AG04450 (cell line): ENCODE measurements at regions not wholly inside any gene's neighbourhood (a gene's known extent, or its start where the extent isn't known, plus 50 kb on each side); places are given as distances from the start of the nearest gene placed in this dataset.

ENCODE experiments used
- CTCF ChIA-PET: fragments of 300-600, 350-600 bp; formaldehyde crosslinking; extraction: SDS; loops from one replicate; lab custom pipeline; 2022; ENCODE audit warnings: antibody characterized with exemption, inconsistent platforms; lab: Charles Lee
- POLR2A ChIA-PET: fragments of 350-600 bp; formaldehyde crosslinking; extraction: SDS; loops from one replicate; lab custom pipeline; 2021; ENCODE audit warnings: antibody characterized with exemption, inconsistent platforms; lab: Yijun Ruan, JAX
- DNase-seq: peaks from one replicate; pipeline ENCODE4 v3.0.0-alpha.2; 2011; ENCODE audit warnings: low read depth, low spot score
- H3K27ac ChIP-seq: one replicate; pipeline ENCODE4 v1.5.1; 2012; ENCODE audit warnings: low read depth, low read length, control low read depth
- H3K27me3 ChIP-seq: one replicate; pipeline ENCODE4 v1.6.0; 2012; ENCODE audit warnings: low read length; ENCODE audit not compliant: control insufficient read depth, insufficient read depth
- H3K4me3 ChIP-seq: 2 replicates; pipeline ENCODE4 v1.5.1; 2011; ENCODE audit warnings: mild to moderate bottlenecking, low read depth, low read length, control low read depth
- H3K9me3 ChIP-seq: 2 replicates; pipeline ENCODE4 v1.5.1; 2012; ENCODE audit warnings: low read length; ENCODE audit not compliant: control insufficient read depth, insufficient read depth
- CTCF ChIP-seq: IDR thresholded peaks from 2 replicates; pipeline ENCODE4 v1.5.1; 2011; ENCODE audit warnings: low read depth, low read length, control low read depth, inconsistent platforms

GRCh38 chr3:148591525-148591924, 106.2 kb upstream of the AGTR1 start:
- ChIA-PET POLR2A (no interaction called here), CTCF (no interaction called here)
- H3K27me3 ChIP-seq, result no peaks in the 10 kb centered on the region
- H3K4me3 ChIP-seq, result no peak overlapping the region
- TF ChIP-seq CTCF, result no peak
- H3K27ac ChIP-seq, result no peak overlapping the region
- H3K9me3 ChIP-seq, result no peaks in the 10 kb centered on the region
- no peak for DNase-seq

- no peak overlapping the region for H3K27ac ChIP-seq
- DNase-seq, result no peak
- TF ChIP-seq CTCF, result no peak
- no peaks in the 10 kb centered on the region for H3K9me3 ChIP-seq
- H3K4me3 ChIP-seq, result no peak overlapping the region
- H3K27me3 ChIP-seq, result no peaks in the 10 kb centered on the region
- ChIA-PET POLR2A (no interaction called here), CTCF (no interaction called here)
Measured at GRCh38 chr3:148598619-148599018, 99.1 kb upstream of the AGTR1 start.

DNA sequence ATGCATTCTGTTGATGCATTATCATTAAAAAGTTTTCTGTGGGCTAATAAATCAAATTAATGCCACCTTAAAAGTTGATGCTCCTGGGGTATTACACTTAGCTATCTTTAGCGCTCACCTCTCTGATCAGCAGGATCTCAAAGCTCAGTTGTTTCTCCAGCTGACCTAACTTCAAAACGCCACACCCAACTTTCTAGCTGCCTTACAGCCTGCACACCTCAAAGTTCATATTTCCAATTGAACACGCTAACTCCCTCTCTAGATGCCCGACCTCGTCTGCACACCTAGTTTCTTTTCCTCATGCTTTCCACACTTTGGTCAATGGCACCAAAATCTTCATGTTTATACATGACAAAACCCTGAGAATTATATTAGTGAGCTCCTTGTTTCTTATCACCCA, 98.2 kb upstream of the AGTR1 start:
- DNase-seq, result no peak
- Histone ChIP-seq H3K4me3 (no peak overlapping the region), H3K9me3 (no peaks in the 10 kb centered on the region), H3K27me3 (no peaks in the 10 kb centered on the region), H3K27ac (no peak overlapping the region)
- ChIA-PET POLR2A (no interaction called here), CTCF (no interaction called here)
- no peak for TF ChIP-seq CTCF

GRCh38 chr3:148600440-148600839, 97.3 kb upstream of the AGTR1 start:
- POLR2A ChIA-PET, result no interaction called here
- H3K27me3 ChIP-seq, result no peaks in the 10 kb centered on the region
- DNase-seq, result no peak
- no peaks in the 10 kb centered on the region for H3K9me3 ChIP-seq
- CTCF ChIA-PET, result no interaction called here
- TF ChIP-seq CTCF, result no peak
- H3K4me3 ChIP-seq, result no peak overlapping the region
- no peak overlapping the region for H3K27ac ChIP-seq

- H3K27ac ChIP-seq, result no peak overlapping the region
- CTCF ChIA-PET, result no interaction called here
- POLR2A ChIA-PET, result no interaction called here
- no peaks in the 10 kb centered on the region for H3K9me3 ChIP-seq
- DNase-seq, result no peak
- H3K4me3 ChIP-seq, result no peak overlapping the region
- H3K27me3 ChIP-seq, result no peaks in the 10 kb centered on the region
- TF ChIP-seq CTCF, result no peak
Measured at GRCh38 chr3:148600902-148601765, 96.6 kb upstream of the AGTR1 start.
